ENCODE measurements at regions not wholly inside any gene's neighbourhood (a gene's known extent, or its start where the extent isn't known, plus 50 kb on each side); places are given as distances from the start of the nearest gene placed in this dataset.
A peak's percentile ranks its signal among the peaks of the same experiment; 100 is the strongest.

DNA sequence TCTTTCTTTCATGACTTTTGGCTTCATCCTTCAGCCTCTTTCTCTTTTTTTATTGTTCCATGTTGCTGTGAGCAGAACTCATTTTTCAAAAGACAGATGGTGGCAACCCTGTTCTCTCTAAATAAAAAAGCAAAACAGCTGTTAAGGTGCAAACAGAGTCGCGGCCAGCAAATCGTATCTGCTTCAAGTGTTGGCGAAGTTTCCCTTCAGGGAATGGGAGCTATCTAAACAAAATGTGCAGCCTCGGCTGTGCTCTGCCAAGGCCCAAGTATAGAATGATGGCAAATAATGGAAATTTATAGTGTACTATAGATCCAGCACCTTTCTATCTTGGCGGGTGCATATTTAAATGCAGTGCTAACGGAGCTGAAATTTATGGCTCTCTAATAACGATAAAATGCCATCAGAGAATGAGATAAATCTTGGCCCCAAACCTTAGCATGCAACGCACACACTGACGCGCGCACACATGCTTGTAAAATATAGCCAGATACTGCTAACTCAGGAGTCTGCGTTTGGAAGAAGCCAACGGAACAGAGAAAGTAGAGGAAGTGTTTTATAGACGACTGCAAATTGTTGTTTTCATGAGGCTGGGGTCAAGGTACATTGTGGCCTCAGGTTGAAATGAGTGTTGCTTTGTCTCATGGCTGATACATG is 315.5 kb upstream of the RBFOX1 start:
- no peak for DNase-seq

DNA sequence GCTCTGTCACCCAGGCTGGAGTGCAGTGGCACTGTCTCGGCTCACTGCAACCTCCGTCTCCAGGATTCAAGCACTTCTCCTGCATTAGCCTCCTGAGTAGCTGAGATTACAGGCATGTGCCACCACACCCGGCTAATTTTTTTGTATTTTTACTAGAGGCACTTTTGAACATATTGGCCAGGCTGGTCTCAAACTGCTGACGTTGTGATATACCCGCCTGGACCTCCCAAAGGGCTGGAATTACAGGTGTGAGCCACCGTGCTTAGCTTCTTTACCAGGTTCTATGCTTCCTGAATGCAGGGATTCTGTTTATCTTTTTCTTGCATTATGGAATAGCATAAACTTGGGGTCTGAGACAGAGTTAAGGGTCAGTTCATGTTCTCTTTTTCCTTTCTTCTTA is 317.9 kb upstream of the RBFOX1 start:
- no peak for DNase-seq

DNA sequence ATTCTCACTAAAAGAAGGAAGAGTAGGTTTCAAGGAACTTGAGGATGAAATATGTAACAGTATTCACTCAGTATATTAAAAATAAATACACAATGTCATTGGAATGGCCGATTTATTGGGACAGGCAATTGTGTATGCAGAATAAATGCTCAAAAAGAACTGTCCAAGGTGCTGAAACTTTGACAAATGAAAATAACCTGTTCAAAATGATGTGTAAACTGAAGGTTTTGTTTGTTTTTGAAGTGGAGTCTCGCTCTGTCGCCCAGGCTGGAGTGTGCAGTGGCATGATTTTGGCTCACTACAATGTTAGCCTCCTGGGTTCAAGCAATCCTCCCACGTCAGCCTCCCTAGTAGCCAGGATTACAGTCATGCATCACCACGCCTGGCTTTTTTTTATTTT is 318.7 kb upstream of the RBFOX1 start:
- no peak for DNase-seq

DNA sequence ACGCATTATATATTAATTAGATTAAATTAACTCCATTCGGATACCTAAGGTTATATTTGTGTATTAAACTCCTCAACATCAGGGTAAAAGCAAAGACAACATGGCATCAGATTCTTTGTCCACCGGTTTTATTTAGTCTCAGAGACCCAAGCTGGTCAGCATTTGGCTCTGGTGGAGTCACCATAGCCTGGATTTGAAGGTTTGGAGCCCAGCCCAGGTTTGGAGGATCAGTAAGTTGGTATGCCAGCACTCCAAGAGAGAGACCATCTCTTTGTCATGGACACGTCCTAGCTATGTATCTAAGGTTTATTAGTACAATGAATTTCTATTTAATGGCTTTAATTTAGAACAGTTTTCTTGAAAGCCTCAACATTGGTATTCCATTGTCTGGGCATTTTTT is 328.4 kb upstream of the RBFOX1 start:
- no peak for DNase-seq

- no peak for DNase-seq
Measured at GRCh38 chr16:6993544-6993943, 339.1 kb upstream of the RBFOX1 start.

GRCh38 chr16:6988846-6989245 is 343.8 kb upstream of the RBFOX1 start:
- DNase-seq = no peak

DNA sequence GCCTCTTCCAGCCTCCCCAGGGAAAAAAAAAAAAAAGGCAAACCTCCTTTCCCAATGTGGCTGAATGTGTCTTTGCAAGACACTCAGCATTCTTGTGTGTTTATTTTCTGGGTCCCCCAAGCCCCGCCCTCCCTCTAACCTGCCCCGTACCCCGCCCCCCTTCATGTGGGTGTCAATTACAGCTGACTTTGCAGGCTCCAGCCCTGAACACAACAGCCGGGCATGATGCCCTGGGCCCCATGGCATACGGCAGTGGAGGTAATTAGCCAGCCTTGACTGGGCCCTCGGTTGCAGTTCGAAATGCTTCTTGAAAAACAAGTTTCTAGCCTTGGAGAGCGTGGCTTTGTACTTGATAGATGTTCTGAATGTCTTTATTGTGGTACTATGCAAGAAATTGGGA is 354.7 kb upstream of the RBFOX1 start:
- DNase-seq = no peak

DNA sequence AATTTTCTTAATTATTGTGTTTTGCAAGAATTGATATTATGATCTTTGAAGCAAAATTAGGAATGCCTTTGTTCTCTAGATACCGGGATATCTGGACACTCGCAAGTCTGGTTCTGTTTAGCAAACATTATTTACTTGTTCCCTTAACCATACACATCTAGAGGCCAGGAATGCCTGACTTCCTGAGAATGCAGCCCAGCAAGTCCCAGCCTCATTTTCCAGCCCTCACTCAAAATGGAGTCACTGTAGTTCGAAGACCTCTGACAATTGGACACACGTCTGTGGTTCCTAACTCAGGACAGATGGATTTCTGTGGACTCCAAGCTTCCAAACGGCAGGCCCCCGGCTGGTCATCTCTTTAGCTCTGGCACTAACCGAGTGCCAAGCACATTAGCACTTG is 355.4 kb upstream of the RBFOX1 start:
- DNase-seq = no peak

DNA sequence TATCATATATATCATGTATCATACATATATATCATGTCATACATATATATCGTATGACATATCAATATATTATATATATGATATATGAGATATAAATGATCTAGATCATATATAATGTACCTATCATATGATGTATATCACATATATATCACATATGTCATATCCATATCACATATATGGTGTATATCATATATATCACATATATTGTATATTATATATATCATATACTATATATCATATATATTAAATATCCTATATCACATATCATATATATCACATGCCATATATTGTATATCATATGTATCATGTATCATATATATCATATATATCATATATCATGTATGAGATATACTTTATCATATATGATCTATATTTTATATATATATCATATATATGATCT is 355.9 kb upstream of the RBFOX1 start:
- no peak for DNase-seq

- no peak for DNase-seq
Measured at GRCh38 chr16:6970171-6970857, 362.3 kb upstream of the RBFOX1 start.

GRCh38 chr16:6969594-6969993 is 363.1 kb upstream of the RBFOX1 start:
- DNase-seq = no peak

GRCh38 chr16:6967796-6968320 is 364.8 kb upstream of the RBFOX1 start:
- no peak for DNase-seq

GRCh38 chr16:6966925-6967324 is 365.7 kb upstream of the RBFOX1 start:
- no peak for DNase-seq

GRCh38 chr16:6964679-6965078 is 368.0 kb upstream of the RBFOX1 start:
- no peak for DNase-seq

DNA sequence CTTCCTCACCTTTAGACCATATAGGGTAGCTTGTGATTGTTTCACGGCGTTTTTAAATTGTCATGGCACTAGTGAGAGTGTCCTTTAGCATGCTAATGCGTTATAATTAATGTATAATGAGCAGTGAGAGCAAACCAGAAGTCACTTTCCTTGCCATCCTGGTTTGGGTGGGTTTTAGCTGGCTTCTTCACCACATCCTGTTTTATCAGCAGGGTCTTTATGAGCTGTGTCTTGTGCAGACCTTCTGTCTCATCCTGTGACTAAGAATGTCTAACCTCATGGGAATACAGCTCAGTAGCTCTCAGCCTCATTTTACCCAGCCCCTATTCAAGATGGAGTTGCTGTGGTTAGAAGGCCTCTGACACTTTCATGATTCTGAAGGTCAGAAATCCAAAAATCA is 370.9 kb upstream of the RBFOX1 start:
- DNase-seq = no peak

- no peak for DNase-seq
Measured at GRCh38 chr16:6958184-6958583, 374.5 kb upstream of the RBFOX1 start.

- no peak for DNase-seq
Measured at GRCh38 chr16:6957681-6958080, 375.0 kb upstream of the RBFOX1 start.

GRCh38 chr16:6956511-6956910 is 376.1 kb upstream of the RBFOX1 start:
- no peak for DNase-seq

DNA sequence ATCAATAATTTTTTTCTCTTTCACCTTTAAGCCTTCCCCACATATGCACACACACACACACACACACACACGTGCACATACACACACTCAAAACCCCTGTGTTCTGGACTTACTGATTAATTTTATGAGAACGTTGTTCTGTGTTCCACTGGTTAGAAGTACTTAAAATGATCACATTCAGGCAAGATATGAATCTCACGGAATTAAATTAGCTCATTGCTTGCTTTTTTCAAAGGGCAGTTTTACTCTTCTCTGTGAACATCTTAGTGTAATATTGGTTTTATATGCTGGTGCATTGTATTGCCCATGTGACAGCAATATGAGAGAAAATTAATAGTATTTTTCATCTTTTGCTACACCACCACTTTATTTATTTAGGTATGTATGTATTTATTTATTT is 377.3 kb upstream of the RBFOX1 start:
- DNase-seq = no peak

DNA sequence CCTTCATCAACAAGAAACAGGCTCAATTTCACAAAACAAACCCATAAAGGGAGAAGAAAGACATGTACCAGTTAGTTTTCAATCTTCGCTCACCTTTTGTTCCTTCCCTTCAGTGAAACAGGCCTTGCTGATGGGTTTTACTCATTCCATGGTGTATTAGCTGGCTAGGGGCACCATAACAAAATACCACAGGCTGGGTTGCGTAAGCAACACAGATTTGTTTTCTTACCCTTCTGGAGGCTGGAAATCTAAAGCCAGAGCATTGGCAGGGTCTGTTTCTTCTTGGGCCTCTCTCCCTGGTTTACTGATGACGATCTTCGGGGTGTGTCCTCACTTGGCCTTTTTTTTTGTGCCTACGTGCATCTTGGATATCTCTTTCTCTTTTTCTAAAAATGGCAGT is 383.4 kb upstream of the RBFOX1 start:
- no peak for DNase-seq

DNA sequence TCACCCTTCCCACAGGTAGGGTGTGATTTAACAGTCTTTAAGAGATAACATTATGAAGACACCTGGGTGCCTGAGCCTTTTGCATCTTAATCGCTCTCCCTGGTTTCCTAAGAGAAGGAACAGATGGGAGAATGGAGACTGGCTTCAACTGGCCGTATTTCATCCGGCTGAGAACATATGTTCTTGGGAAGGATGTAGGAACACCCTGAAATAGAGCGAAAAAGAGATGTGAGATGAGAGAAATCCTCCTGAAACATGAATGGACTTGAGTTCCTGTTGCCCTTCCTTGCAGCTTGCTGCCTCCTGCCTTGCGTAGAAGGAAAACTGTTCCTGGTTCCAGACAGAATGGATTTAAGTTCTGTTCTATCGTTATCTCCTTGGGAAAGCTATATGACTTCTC is 385.4 kb upstream of the RBFOX1 start:
- peak in 1 of 51 donors; percentile 1 for DNase-seq

DNA sequence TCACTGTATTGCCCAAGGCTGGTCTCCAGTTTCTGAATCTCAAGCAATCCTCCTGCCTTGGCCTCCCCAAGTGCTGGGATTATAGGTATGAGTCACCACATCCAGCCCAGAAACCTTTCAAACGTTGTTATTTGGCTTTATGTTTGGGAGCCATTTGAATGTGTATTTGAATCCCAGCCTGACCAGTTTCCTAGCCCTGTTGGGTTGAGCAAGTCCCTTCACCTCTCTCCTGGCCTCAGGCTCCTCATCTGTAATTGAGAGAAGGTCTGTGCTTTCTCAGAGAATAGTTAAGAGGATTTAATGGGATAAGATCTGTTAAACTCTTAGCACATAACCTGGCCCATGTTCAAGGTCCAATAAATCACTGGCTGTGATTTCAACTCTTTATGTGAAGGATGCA is 385.8 kb upstream of the RBFOX1 start:
- no peak for DNase-seq

GRCh38 chr16:6946106-6946505 is 386.5 kb upstream of the RBFOX1 start:
- no peak for DNase-seq

DNA sequence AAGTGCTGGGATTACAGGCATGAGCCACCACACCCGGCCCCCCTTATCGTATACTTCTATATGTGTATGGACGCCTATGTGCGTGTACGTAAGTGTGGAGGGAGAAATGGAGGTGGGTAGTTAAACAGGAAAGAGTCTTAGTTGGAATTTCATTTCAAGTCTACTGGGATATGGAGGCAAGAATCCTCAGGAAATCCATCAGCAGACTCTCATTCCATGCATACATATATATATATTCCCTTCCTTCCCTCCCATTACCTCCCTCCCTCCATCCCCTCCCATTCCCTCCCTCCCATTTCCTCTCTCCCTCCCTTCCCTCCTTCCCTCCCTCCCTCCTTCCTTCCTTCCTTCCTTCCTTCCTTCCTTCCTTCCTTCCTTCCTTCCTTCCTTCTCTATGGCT is 391.7 kb upstream of the RBFOX1 start:
- no peak for DNase-seq
